DOHH2 (cell line): ENCODE measurements at regions not wholly inside any gene's neighbourhood (a gene's known extent, or its start where the extent isn't known, plus 50 kb on each side); places are given as distances from the start of the nearest gene placed in this dataset.

Experiments used
- H3F3A ChIP-seq: fragments of 200-600 bp; sonication (generic), shearing (Covaris generic); 2 replicates; pipeline ENCODE4 v1.6.0; 2016; ENCODE audit warnings: antibody characterized with exemption, mild to moderate bottlenecking; ENCODE audit not compliant: control insufficient read depth, insufficient read depth
- H3K27ac ChIP-seq: fragments of 200-600 bp; sonication (generic); 2 replicates; pipeline ENCODE4 v1.5.1; 2014; ENCODE audit warnings: low read depth, mild to moderate bottlenecking, low read length, moderate library complexity
- H3K27me3 ChIP-seq: fragments of 200-600 bp; sonication (generic); 2 replicates; pipeline ENCODE4 v1.6.1; 2014; ENCODE audit warnings: mild to moderate bottlenecking, low read length, mixed read lengths; ENCODE audit not compliant: control insufficient read depth
- H3K36me3 ChIP-seq: fragments of 200-600 bp; sonication (generic); 2 replicates; pipeline ENCODE4 v1.6.1; 2014; ENCODE audit warnings: mild to moderate bottlenecking, low read length, moderate library complexity, mixed read lengths; ENCODE audit not compliant: control insufficient read depth
- H3K4me1 ChIP-seq: fragments of 200-600 bp; sonication (generic); 2 replicates; pipeline ENCODE4 v1.6.1; 2014; ENCODE audit warnings: mild to moderate bottlenecking, low read length, mixed read lengths; ENCODE audit not compliant: control insufficient read depth
- H3K4me2 ChIP-seq: fragments of 200-600 bp; sonication (generic); 2 replicates; pipeline ENCODE4 v1.6.0; 2014; ENCODE audit warnings: mild to moderate bottlenecking, low read length, moderate library complexity
- H3K4me3 ChIP-seq: fragments of 200-600 bp; sonication (generic); 2 replicates; pipeline ENCODE4 v1.5.1; 2014; ENCODE audit warnings: mild to moderate bottlenecking, low read length, mixed read lengths
- H3K79me2 ChIP-seq: fragments of 200-600 bp; sonication (generic); 2 replicates; pipeline ENCODE4 v1.6.1; 2014; ENCODE audit warnings: mild to moderate bottlenecking, low read length, mixed read lengths; ENCODE audit not compliant: control insufficient read depth
- H3K9me2 ChIP-seq: fragments of 200-600 bp; sonication (generic); replicated peaks from 2 replicates; pipeline ENCODE4 v1.6.1; 2014; ENCODE audit warnings: mild to moderate bottlenecking, low read length, mixed read lengths; ENCODE audit not compliant: control insufficient read depth
- H3K9me3 ChIP-seq: fragments of 200-600 bp; sonication (generic); 2 replicates; pipeline ENCODE4 v1.6.1; 2014; ENCODE audit warnings: antibody characterized with exemption, low read length, mixed read lengths; ENCODE audit not compliant: control insufficient read depth, insufficient read depth
- H4K20me1 ChIP-seq: fragments of 200-600 bp; sonication (generic); 2 replicates; pipeline ENCODE4 v1.6.0; 2014; ENCODE audit warnings: low read depth, mild to moderate bottlenecking, antibody characterized with exemption, low read length, moderate library complexity; ENCODE audit not compliant: control insufficient read depth, insufficient read depth
- EZH2phosphoT487 ChIP-seq: fragments of 200-600 bp; sonication (generic); IDR thresholded peaks from 2 replicates; pipeline ENCODE4 v1.6.1; 2017; ENCODE audit warnings: borderline replicate concordance, mild to moderate bottlenecking, antibody characterized with exemption, low read length, moderate library complexity, mixed read lengths
- TF ChIP-seq, protein P1 (sequence below): fragments of 200-600 bp; sonication (generic); IDR thresholded peaks from one replicate; pipeline ENCODE4 v1.5.1; 2014; ENCODE audit warnings: antibody characterized with exemption, mild to moderate bottlenecking, low read depth, low read length; ENCODE audit not compliant: poor library complexity, severe bottlenecking

DNA sequence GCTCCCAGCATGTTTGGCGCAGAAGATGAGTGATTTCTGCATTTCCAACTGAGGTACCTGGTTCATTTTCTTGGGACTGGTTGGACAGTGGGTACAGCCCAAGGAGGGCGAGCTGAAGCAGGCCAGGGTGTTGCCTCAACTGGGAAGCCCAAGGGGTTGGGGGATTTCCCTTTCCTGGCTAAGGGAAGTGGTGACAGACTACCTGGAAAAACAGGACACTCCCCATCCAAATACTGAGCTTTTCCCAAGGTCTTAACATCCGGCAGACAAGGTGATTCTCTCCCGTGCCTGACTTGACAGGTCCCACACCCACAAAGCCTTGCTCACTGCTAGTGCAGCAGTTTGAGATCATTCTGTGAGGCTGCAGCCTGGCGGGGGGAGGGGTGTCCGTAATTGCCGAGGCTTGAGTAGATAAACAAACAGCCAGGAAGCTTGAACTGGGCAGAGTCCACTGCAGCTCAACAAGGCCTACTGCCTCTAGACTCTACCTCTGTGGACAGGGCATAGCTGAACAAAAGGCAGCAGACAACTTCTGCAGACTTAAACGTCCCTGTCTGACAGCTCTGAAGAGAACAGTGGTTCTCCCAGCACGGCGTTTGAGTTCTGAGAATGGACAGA lies 307.7 kb upstream of the ARSJ start:
- TF ChIP-seq, protein P1, sequence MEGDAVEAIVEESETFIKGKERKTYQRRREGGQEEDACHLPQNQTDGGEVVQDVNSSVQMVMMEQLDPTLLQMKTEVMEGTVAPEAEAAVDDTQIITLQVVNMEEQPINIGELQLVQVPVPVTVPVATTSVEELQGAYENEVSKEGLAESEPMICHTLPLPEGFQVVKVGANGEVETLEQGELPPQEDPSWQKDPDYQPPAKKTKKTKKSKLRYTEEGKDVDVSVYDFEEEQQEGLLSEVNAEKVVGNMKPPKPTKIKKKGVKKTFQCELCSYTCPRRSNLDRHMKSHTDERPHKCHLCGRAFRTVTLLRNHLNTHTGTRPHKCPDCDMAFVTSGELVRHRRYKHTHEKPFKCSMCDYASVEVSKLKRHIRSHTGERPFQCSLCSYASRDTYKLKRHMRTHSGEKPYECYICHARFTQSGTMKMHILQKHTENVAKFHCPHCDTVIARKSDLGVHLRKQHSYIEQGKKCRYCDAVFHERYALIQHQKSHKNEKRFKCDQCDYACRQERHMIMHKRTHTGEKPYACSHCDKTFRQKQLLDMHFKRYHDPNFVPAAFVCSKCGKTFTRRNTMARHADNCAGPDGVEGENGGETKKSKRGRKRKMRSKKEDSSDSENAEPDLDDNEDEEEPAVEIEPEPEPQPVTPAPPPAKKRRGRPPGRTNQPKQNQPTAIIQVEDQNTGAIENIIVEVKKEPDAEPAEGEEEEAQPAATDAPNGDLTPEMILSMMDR: no peak
- no peak for TF ChIP-seq EZH2phosphoT487
- Histone ChIP-seq H3K27ac (no peak overlapping the region), H3K4me2 (no peak overlapping the region), H3K4me3 (no peak overlapping the region), H3K9me2 (no peaks in the 10 kb centered on the region), H3F3A (no peaks in the 10 kb centered on the region), H3K27me3 (no peaks in the 10 kb centered on the region), H3K4me1 (peaks cover 4% of the 10 kb centered on the region), H3K9me3 (no peaks in the 10 kb centered on the region; the same call in 1 of the 2 replicates), H3K79me2 (no peaks in the 10 kb centered on the region), H4K20me1 (no peaks in the 10 kb centered on the region), H3K36me3 (no peaks in the 10 kb centered on the region)

DNA sequence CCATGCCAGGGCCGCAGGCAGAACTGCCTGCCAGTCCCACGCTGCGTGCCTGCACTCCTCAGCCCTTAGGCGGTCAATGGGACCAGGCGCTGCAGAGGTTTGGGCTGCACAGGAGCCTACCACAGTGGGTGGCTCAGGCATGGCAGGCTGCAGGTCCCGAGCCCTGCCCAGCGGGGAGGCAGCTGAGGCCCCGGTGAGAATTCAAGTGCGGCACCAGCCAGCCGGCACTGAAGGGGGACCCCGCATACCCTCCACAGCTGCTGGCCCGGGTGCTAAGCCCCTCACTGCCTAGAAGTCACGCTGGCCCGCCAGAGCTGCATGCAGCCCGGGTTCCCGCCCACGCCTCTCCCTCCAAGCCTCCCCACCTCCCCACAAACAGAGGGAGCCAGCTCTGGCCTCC lies 302.5 kb upstream of the UGT8 start:
- H3K27ac ChIP-seq: no peak overlapping the region
- no peaks in the 10 kb centered on the region for H3K79me2 ChIP-seq
- no peaks in the 10 kb centered on the region for H3K4me1 ChIP-seq
- no peaks in the 10 kb centered on the region for H3F3A ChIP-seq
- no peaks in the 10 kb centered on the region for H3K9me2 ChIP-seq
- H4K20me1 ChIP-seq: no peaks in the 10 kb centered on the region
- H3K4me2 ChIP-seq: no peak overlapping the region
- no peak for TF ChIP-seq EZH2phosphoT487
- TF ChIP-seq, protein P1: no peak
- no peaks in the 10 kb centered on the region for H3K27me3 ChIP-seq
- H3K4me3 ChIP-seq: no peak overlapping the region
- no peaks in the 10 kb centered on the region for H3K9me3 ChIP-seq
- H3K36me3 ChIP-seq: no peaks in the 10 kb centered on the region

DNA sequence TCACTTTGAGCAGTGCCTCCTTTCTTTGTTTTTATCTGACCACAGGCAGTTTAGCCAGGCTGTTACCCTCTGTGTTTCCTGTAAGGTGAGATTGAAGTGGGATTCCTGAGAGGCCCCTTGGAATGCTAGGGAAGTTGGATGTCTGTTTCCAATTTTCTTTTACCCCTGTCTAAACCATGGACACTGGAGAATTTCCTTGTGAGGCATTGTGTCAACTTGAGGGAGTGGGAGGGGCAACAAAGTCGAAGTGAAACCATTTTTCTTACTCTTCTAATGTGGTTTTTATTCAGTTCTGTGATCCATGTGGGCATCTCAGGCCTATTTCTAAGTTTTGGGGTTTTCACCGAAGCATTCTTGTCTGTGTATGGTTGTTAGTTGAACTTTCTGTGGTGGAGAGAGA lies 296.1 kb upstream of the UGT8 start:
- Histone ChIP-seq H3K9me3 (no peaks in the 10 kb centered on the region), H3K4me2 (no peak overlapping the region), H3K4me3 (no peak overlapping the region), H3K27ac (no peak overlapping the region), H3K4me1 (no peaks in the 10 kb centered on the region), H3F3A (no peaks in the 10 kb centered on the region), H4K20me1 (no peaks in the 10 kb centered on the region), H3K79me2 (no peaks in the 10 kb centered on the region), H3K36me3 (no peaks in the 10 kb centered on the region), H3K9me2 (no peaks in the 10 kb centered on the region), H3K27me3 (no peaks in the 10 kb centered on the region)
- TF ChIP-seq EZH2phosphoT487: no peak
- TF ChIP-seq, protein P1: no peak

DNA sequence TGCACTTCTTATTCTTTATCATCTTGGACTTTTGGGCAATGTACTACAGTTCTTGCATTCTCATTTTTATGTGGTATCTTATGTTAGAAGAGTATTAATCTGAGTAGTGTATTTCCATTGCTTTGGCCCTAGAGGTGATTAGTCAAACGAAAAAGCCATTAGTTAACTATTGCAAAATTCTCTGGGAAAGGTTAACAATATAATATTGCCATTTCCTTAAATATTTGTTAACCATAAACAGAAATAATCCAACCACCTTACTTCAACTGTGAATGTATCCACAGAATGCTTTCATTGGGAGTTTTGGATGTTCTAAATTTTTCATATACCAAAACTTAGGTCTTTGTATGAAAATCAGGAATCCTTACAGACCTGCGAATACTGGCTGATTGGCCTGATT lies 294.6 kb upstream of the UGT8 start:
- no peaks in the 10 kb centered on the region for H3K9me3 ChIP-seq
- H3K79me2 ChIP-seq: no peaks in the 10 kb centered on the region
- no peaks in the 10 kb centered on the region for H3K36me3 ChIP-seq
- no peak overlapping the region for H3K27ac ChIP-seq
- no peak overlapping the region for H3K4me3 ChIP-seq
- no peak overlapping the region for H3K4me2 ChIP-seq
- no peaks in the 10 kb centered on the region for H3K27me3 ChIP-seq
- H3K9me2 ChIP-seq: no peaks in the 10 kb centered on the region
- H3K4me1 ChIP-seq: no peaks in the 10 kb centered on the region
- TF ChIP-seq, protein P1: no peak
- no peak for TF ChIP-seq EZH2phosphoT487
- no peaks in the 10 kb centered on the region for H4K20me1 ChIP-seq
- no peaks in the 10 kb centered on the region for H3F3A ChIP-seq
